T-helper 1 cell treated with Interleukin-12 subunit alpha and Interleukin-12 subunit beta and Interleukin-4 antibody, amounts not matched to agents 30 μg/mL and 1 μg/mL, for 36 hours (primary cell): ENCODE measurements at regions not wholly inside any gene's neighbourhood (a gene's known extent, or its start where the extent isn't known, plus 50 kb on each side); places are given as distances from the start of the nearest gene placed in this dataset.

Source experiments
- H3K27ac Mint-ChIP-seq: one replicate; pipeline ENCODE4 v1.8.0; 2021; ENCODE audit warnings: mild to moderate bottlenecking, mixed read lengths
- H3K27me3 Mint-ChIP-seq: one replicate; pipeline ENCODE4 v1.8.0; 2021; ENCODE audit warnings: low read depth, mixed read lengths
- H3K36me3 Mint-ChIP-seq: one replicate; pipeline ENCODE4 v1.8.0; 2021; ENCODE audit warnings: low read depth, mixed read lengths
- H3K4me1 Mint-ChIP-seq: one replicate; pipeline ENCODE4 v1.8.0; 2021; ENCODE audit warnings: low read depth, mixed read lengths
- H3K4me3 Mint-ChIP-seq: one replicate; pipeline ENCODE4 v1.8.0; 2021; ENCODE audit warnings: mild to moderate bottlenecking, moderate library complexity, mixed read lengths
- H3K9me3 Mint-ChIP-seq: one replicate; pipeline ENCODE4 v1.8.0; 2021; ENCODE audit warnings: mixed read lengths

GRCh38 chr7:46243406-46243805 is 322.3 kb upstream of the IGFBP3 start:
- Mint-ChIP-seq H3K36me3 (no peaks in the 10 kb centered on the region), H3K4me3 (no peak overlapping the region), H3K27ac (no peak overlapping the region), H3K4me1 (no peaks in the 10 kb centered on the region), H3K27me3 (no peaks in the 10 kb centered on the region), H3K9me3 (no peaks in the 10 kb centered on the region)

- Mint-ChIP-seq H3K9me3 (no peaks in the 10 kb centered on the region), H3K36me3 (no peaks in the 10 kb centered on the region), H3K27me3 (no peaks in the 10 kb centered on the region), H3K4me3 (no peak overlapping the region), H3K4me1 (no peaks in the 10 kb centered on the region), H3K27ac (no peak overlapping the region)
Observed at GRCh38 chr7:46239846-46240245, 318.8 kb upstream of the IGFBP3 start.

GRCh38 chr7:46237466-46237865 is 316.4 kb upstream of the IGFBP3 start:
- no peaks in the 10 kb centered on the region for H3K36me3 Mint-ChIP-seq
- no peaks in the 10 kb centered on the region for H3K4me1 Mint-ChIP-seq
- H3K4me3 Mint-ChIP-seq = no peak overlapping the region
- no peaks in the 10 kb centered on the region for H3K9me3 Mint-ChIP-seq
- no peaks in the 10 kb centered on the region for H3K27me3 Mint-ChIP-seq
- no peak overlapping the region for H3K27ac Mint-ChIP-seq

- no peaks in the 10 kb centered on the region for H3K4me1 Mint-ChIP-seq
- H3K4me3 Mint-ChIP-seq = no peak overlapping the region
- no peaks in the 10 kb centered on the region for H3K36me3 Mint-ChIP-seq
- H3K9me3 Mint-ChIP-seq = no peaks in the 10 kb centered on the region
- H3K27ac Mint-ChIP-seq = no peak overlapping the region
- no peaks in the 10 kb centered on the region for H3K27me3 Mint-ChIP-seq
Observed at GRCh38 chr7:46233585-46234329, 312.7 kb upstream of the IGFBP3 start.

GRCh38 chr7:46230990-46231305 is 309.9 kb upstream of the IGFBP3 start:
- Mint-ChIP-seq H3K4me3 (no peak overlapping the region), H3K4me1 (no peaks in the 10 kb centered on the region), H3K27me3 (no peaks in the 10 kb centered on the region), H3K27ac (no peak overlapping the region), H3K36me3 (no peaks in the 10 kb centered on the region), H3K9me3 (no peaks in the 10 kb centered on the region)

- H3K4me3 Mint-ChIP-seq = no peak overlapping the region
- H3K36me3 Mint-ChIP-seq = no peaks in the 10 kb centered on the region
- H3K4me1 Mint-ChIP-seq = no peaks in the 10 kb centered on the region
- no peaks in the 10 kb centered on the region for H3K27me3 Mint-ChIP-seq
- no peaks in the 10 kb centered on the region for H3K9me3 Mint-ChIP-seq
- H3K27ac Mint-ChIP-seq = no peak overlapping the region
Observed at GRCh38 chr7:46230298-46230989, 309.4 kb upstream of the IGFBP3 start.

GRCh38 chr7:46229409-46229808 is 308.3 kb upstream of the IGFBP3 start:
- H3K4me3 Mint-ChIP-seq = no peak overlapping the region
- no peaks in the 10 kb centered on the region for H3K9me3 Mint-ChIP-seq
- no peak overlapping the region for H3K27ac Mint-ChIP-seq
- H3K27me3 Mint-ChIP-seq = no peaks in the 10 kb centered on the region
- H3K4me1 Mint-ChIP-seq = no peaks in the 10 kb centered on the region
- no peaks in the 10 kb centered on the region for H3K36me3 Mint-ChIP-seq

- H3K4me3 Mint-ChIP-seq = no peak overlapping the region
- H3K27ac Mint-ChIP-seq = no peak overlapping the region
- H3K36me3 Mint-ChIP-seq = no peaks in the 10 kb centered on the region
- H3K27me3 Mint-ChIP-seq = no peaks in the 10 kb centered on the region
- peaks cover 12% of the 10 kb centered on the region for H3K9me3 Mint-ChIP-seq
- H3K4me1 Mint-ChIP-seq = no peaks in the 10 kb centered on the region
Observed at GRCh38 chr7:46226860-46227259, 305.8 kb upstream of the IGFBP3 start.

GRCh38 chr7:46224363-46224762 is 303.3 kb upstream of the IGFBP3 start:
- no peaks in the 10 kb centered on the region for H3K4me1 Mint-ChIP-seq
- H3K4me3 Mint-ChIP-seq = no peak overlapping the region
- no peaks in the 10 kb centered on the region for H3K27me3 Mint-ChIP-seq
- no peak overlapping the region for H3K27ac Mint-ChIP-seq
- peaks cover 12% of the 10 kb centered on the region for H3K9me3 Mint-ChIP-seq
- no peaks in the 10 kb centered on the region for H3K36me3 Mint-ChIP-seq

- Mint-ChIP-seq H3K27ac (no peak overlapping the region), H3K4me3 (no peak overlapping the region), H3K27me3 (no peaks in the 10 kb centered on the region), H3K9me3 (peaks cover 12% of the 10 kb centered on the region), H3K4me1 (no peaks in the 10 kb centered on the region), H3K36me3 (no peaks in the 10 kb centered on the region)
Observed at GRCh38 chr7:46220066-46220630, 299.1 kb upstream of the IGFBP3 start.

- Mint-ChIP-seq H3K36me3 (no peaks in the 10 kb centered on the region), H3K27me3 (no peaks in the 10 kb centered on the region), H3K9me3 (peaks cover 12% of the 10 kb centered on the region), H3K27ac (no peak overlapping the region), H3K4me3 (no peak overlapping the region), H3K4me1 (no peaks in the 10 kb centered on the region)
Observed at GRCh38 chr7:46218461-46219200, 297.6 kb upstream of the IGFBP3 start.

- Mint-ChIP-seq H3K9me3 (no peaks in the 10 kb centered on the region), H3K4me1 (no peaks in the 10 kb centered on the region), H3K27ac (no peak overlapping the region), H3K27me3 (no peaks in the 10 kb centered on the region), H3K36me3 (no peaks in the 10 kb centered on the region), H3K4me3 (no peak overlapping the region)
Observed at GRCh38 chr7:46215987-46216567, 295.0 kb upstream of the IGFBP3 start.

- Mint-ChIP-seq H3K27ac (no peak overlapping the region), H3K36me3 (no peaks in the 10 kb centered on the region), H3K27me3 (no peaks in the 10 kb centered on the region), H3K4me1 (no peaks in the 10 kb centered on the region), H3K9me3 (no peaks in the 10 kb centered on the region), H3K4me3 (no peak overlapping the region)
Observed at GRCh38 chr7:46214526-46214925, 293.5 kb upstream of the IGFBP3 start.

- no peak overlapping the region for H3K27ac Mint-ChIP-seq
- no peaks in the 10 kb centered on the region for H3K36me3 Mint-ChIP-seq
- no peak overlapping the region for H3K4me3 Mint-ChIP-seq
- no peaks in the 10 kb centered on the region for H3K27me3 Mint-ChIP-seq
- H3K4me1 Mint-ChIP-seq = no peaks in the 10 kb centered on the region
- no peaks in the 10 kb centered on the region for H3K9me3 Mint-ChIP-seq
Observed at GRCh38 chr7:46213154-46213537, 292.1 kb upstream of the IGFBP3 start.
